IMR-90 (cell line): ENCODE measurements at regions not wholly inside any gene's neighbourhood (a gene's known extent, or its start where the extent isn't known, plus 50 kb on each side); places are given as distances from the start of the nearest gene placed in this dataset.
A peak's percentile ranks its signal among the peaks of the same experiment; 100 is the strongest.

Experiments
- ATAC-seq: fragments of 200-7000 bp; cut with Tn5 transposase; 2 replicates; pipeline ENCODE4 v1.9.1; 2020; ENCODE audit warnings: low read depth, mild to moderate bottlenecking, moderate library complexity
- BruUV-seq: library from RNA; stranded (reverse); fragments of 400-500 nt; replicated peaks from 2 replicates; lab custom pipeline; 2021; lab: Mats Ljungman, UMichigan
- CTCF ChIA-PET: fragments of 300-600 bp; formaldehyde crosslinking; extraction: SDS; loops from one replicate; lab custom pipeline; 2021; ENCODE audit warnings: antibody characterized with exemption; lab: Yijun Ruan, JAX
- POLR2A ChIA-PET: fragments of 300-600 bp; sonication (Branson Sonifier 250); formaldehyde crosslinking; loops from one replicate; lab custom pipeline; 2022; ENCODE audit warnings: antibody characterized with exemption; ENCODE audit not compliant: unreplicated experiment; lab: Charles Lee
- DNase-seq: peaks from one replicate; pipeline ENCODE4 v3.0.0; 2013
- H2AFZ ChIP-seq: replicated peaks from 2 replicates; pipeline ENCODE3; 2013; ENCODE audit warnings: low read length, mild to moderate bottlenecking; ENCODE audit not compliant: poor library complexity
- H2AK5ac ChIP-seq: 2 replicates; pipeline ENCODE4 v1.6.1; 2013; ENCODE audit warnings: low read depth, low read length, inconsistent platforms
- H2AK9ac ChIP-seq: replicated peaks from 2 replicates; pipeline ENCODE3; 2013; ENCODE audit warnings: mild to moderate bottlenecking, low read depth, low read length, moderate library complexity; ENCODE audit not compliant: poor library complexity
- H2BK120ac ChIP-seq: 2 replicates; pipeline ENCODE4 v1.6.1; 2013; ENCODE audit warnings: low read depth, low read length, inconsistent platforms
- H2BK15ac ChIP-seq: 3 replicates; pipeline ENCODE4 v1.6.1; 2013; ENCODE audit warnings: low read depth, low read length, inconsistent platforms
- H2BK20ac ChIP-seq: 2 replicates; pipeline ENCODE4 v1.6.1; 2013; ENCODE audit warnings: low read depth, mild to moderate bottlenecking, inconsistent platforms, low read length, moderate library complexity
- H2BK5ac ChIP-seq: 2 replicates; pipeline ENCODE4 v1.6.1; 2013; ENCODE audit warnings: mild to moderate bottlenecking, low read depth, low read length, inconsistent platforms; ENCODE audit not compliant: poor library complexity, severe bottlenecking
- H3K14ac ChIP-seq: replicated peaks from 2 replicates; pipeline ENCODE4 v1.6.1; 2013; ENCODE audit warnings: low read depth, low read length, inconsistent platforms
- H3K18ac ChIP-seq: 2 replicates; pipeline ENCODE4 v1.6.1; 2013; ENCODE audit warnings: low read depth, low read length, control low read depth
- H3K23ac ChIP-seq: 2 replicates; pipeline ENCODE4 v1.6.1; 2013; ENCODE audit warnings: low read depth, low read length, inconsistent platforms
- H3K27ac ChIP-seq: 2 replicates; pipeline ENCODE4 v1.5.1; 2013; ENCODE audit warnings: mild to moderate bottlenecking, control low read depth, low read length; ENCODE audit not compliant: insufficient read depth
- H3K27me3 ChIP-seq: 2 replicates; pipeline ENCODE4 v1.6.1; 2013; ENCODE audit warnings: low read length; ENCODE audit not compliant: control insufficient read depth, insufficient read depth
- H3K36me3 ChIP-seq: 2 replicates; pipeline ENCODE4 v1.6.1; 2013; ENCODE audit warnings: low read length, mixed read lengths; ENCODE audit not compliant: control insufficient read depth, insufficient read depth
- H3K4ac ChIP-seq: 2 replicates; pipeline ENCODE4 v1.6.1; 2013; ENCODE audit warnings: low read depth, low read length, inconsistent platforms
- H3K4me1 ChIP-seq: 2 replicates; pipeline ENCODE4 v1.6.1; 2013; ENCODE audit warnings: low read length, mixed read lengths; ENCODE audit not compliant: control insufficient read depth, insufficient read depth
- H3K4me2 ChIP-seq: 2 replicates; pipeline ENCODE4 v1.6.1; 2013; ENCODE audit warnings: low read depth, mild to moderate bottlenecking, control low read depth, low read length, moderate library complexity
- H3K4me3 ChIP-seq: 2 replicates; pipeline ENCODE4 v1.5.1; 2013; ENCODE audit warnings: low read depth, mild to moderate bottlenecking, control low read depth, low read length, moderate library complexity; ENCODE audit not compliant: insufficient read depth
- H3K56ac ChIP-seq: 2 replicates; pipeline ENCODE4 v1.6.1; 2013; ENCODE audit warnings: low read length, inconsistent platforms; ENCODE audit not compliant: insufficient read depth; ENCODE audit errors: extremely low read depth
- H3K79me1 ChIP-seq, 2 experiments: 2 replicates each; pipeline ENCODE4 v1.6.1; 2013; ENCODE audit warnings: low read length in 2 of 2, inconsistent platforms in 1 of 2, low read depth in 1 of 2
- H3K9ac ChIP-seq: 2 replicates; pipeline ENCODE4 v1.6.1; 2013; ENCODE audit warnings: low read depth, low read length, control low read depth
- H3K9me1 ChIP-seq: 2 replicates; pipeline ENCODE4 v1.6.1; 2013; ENCODE audit warnings: low read length, inconsistent platforms; ENCODE audit not compliant: insufficient read depth
- H3K9me3 ChIP-seq: 2 replicates; pipeline ENCODE4 v1.6.1; 2013; ENCODE audit warnings: low read length; ENCODE audit not compliant: control insufficient read depth, insufficient read depth
- H4K20me1 ChIP-seq: 2 replicates; pipeline ENCODE4 v1.6.1; 2013; ENCODE audit warnings: low read length, inconsistent platforms; ENCODE audit not compliant: insufficient read depth
- H4K5ac ChIP-seq: 2 replicates; pipeline ENCODE4 v1.6.1; 2013; ENCODE audit warnings: mild to moderate bottlenecking, low read depth, low read length, control low read depth
- H4K8ac ChIP-seq, 2 experiments: 2 replicates each; pipeline ENCODE4 v1.6.1; 2013; ENCODE audit warnings: low read depth in 2 of 2, low read length in 2 of 2, control low read depth in 1 of 2, inconsistent platforms in 1 of 2
- H4K91ac ChIP-seq: 2 replicates; pipeline ENCODE4 v1.6.1; 2013; ENCODE audit warnings: low read depth, low read length, inconsistent platforms; ENCODE audit not compliant: insufficient read depth
- MXI1 ChIP-seq: IDR thresholded peaks from 2 replicates; pipeline ENCODE4 v1.6.1; 2012; ENCODE audit warnings: low read depth, mild to moderate bottlenecking, low read length, moderate library complexity, borderline replicate concordance
- USF2 ChIP-seq: fragments of 150-350 bp; IDR thresholded peaks from 2 replicates; pipeline ENCODE4 v1.6.1; 2017; ENCODE audit warnings: mild to moderate bottlenecking, antibody characterized with exemption, low read length, low read depth
- WGBS, 2 experiments: methylation state at CpG; one replicate each; pipeline versions ENCODE4 v1.1.5 to v1.1.7; 2013; ENCODE audit warnings: missing lambda C conversion rate in 2 of 2; ENCODE audit not compliant: insufficient read length in 1 of 2; ENCODE audit errors: extremely low coverage in 2 of 2; 5-methylcytosine and 5-hydroxymethylcytosine counted together
- dilution Hi-C: fragments of 300-500 bp; cut with HindIII; formaldehyde crosslinking; loops from one replicate; pipeline ENCODE4 v1.14.3; 2018; ENCODE audit warnings: low sequenced_read_pairs; ENCODE audit not compliant: unreplicated experiment
- in situ Hi-C: fragments of 300-500 bp; cut with MboI; formaldehyde crosslinking; loops from 3 replicates; pipeline ENCODE4 v1.14.3; 2019; ENCODE audit warnings: low sequenced_read_pairs, inconsistent platforms, mixed read lengths
- intact Hi-C: fragments of 100-400 bp; cut with micrococcal nuclease; formaldehyde crosslinking; loops from 2 replicates; pipeline ENCODE4 v1.10.0; 2022

DNA sequence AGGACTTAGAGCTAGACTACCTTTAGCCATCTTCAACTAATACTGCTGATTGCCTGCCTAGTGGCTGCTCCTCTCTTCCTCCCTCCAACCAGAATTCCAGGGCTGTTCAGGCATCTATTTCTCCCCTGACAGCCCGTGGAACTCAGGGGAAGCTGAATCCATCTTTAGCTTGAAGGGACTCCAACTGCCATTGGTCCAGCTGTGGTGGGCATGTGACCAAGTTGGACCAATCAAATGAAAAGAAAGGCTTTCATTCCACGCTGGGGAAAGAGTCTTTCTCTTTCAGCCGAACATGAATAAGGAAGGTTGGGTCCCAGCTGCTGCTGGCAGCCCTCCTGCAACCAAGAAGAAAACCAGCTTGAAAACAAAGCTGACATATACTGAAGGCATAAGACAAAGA is 168.5 kb upstream of the OBI1 start:
- no peak overlapping the region for H3K4ac ChIP-seq
- no peak overlapping the region for H4K5ac ChIP-seq
- no peak overlapping the region for H4K91ac ChIP-seq
- H2BK20ac ChIP-seq = no peak overlapping the region
- H3K27me3 ChIP-seq = no peaks in the 10 kb centered on the region
- H2BK120ac ChIP-seq = no peak overlapping the region
- ChIA-PET POLR2A (no interaction called here), CTCF (no interaction called here)
- H2BK5ac ChIP-seq = no peak overlapping the region
- no peaks in the 10 kb centered on the region for H3K9me3 ChIP-seq
- H3K9ac ChIP-seq = no peak overlapping the region
- DNase-seq (no peak), ATAC-seq (no peak)
- H3K4me2 ChIP-seq = no peak overlapping the region
- no CpG with 5 or more reads among the region's 3 CpGs for WGBS, 2 experiments
- H2AK5ac ChIP-seq = no peak overlapping the region
- dilution Hi-C loops (no loop called here), intact Hi-C loops (no loop called here), in situ Hi-C loops (no loop called here)
- no peak overlapping the region for H2AFZ ChIP-seq
- no peak for TF ChIP-seq MXI1
- 0 out of 2 replicates have a peak, but pooled peaks have one; percentile 19 for TF ChIP-seq USF2
- no peak overlapping the region for H3K56ac ChIP-seq
- no peak overlapping the region for H4K8ac ChIP-seq
- H2BK15ac ChIP-seq = no peak overlapping the region
- no TSS peak for BruUV-seq
- H3K9me1 ChIP-seq = no peaks in the 10 kb centered on the region
- H2AK9ac ChIP-seq = no peak overlapping the region
- H3K4me1 ChIP-seq = no peaks in the 10 kb centered on the region
- no peak overlapping the region for H3K4me3 ChIP-seq
- no peak overlapping the region for H3K23ac ChIP-seq
- no peak overlapping the region for H3K14ac ChIP-seq
- H3K36me3 ChIP-seq = no peaks in the 10 kb centered on the region
- H3K27ac ChIP-seq = no peak overlapping the region
- H3K18ac ChIP-seq = no peak overlapping the region
- H3K79me1 ChIP-seq = no peaks in the 10 kb centered on the region
- H4K20me1 ChIP-seq = no peaks in the 10 kb centered on the region
